ENCODE measurements at regions not wholly inside any gene's neighbourhood (a gene's known extent, or its start where the extent isn't known, plus 50 kb on each side); places are given as distances from the start of the nearest gene placed in this dataset.

DNA sequence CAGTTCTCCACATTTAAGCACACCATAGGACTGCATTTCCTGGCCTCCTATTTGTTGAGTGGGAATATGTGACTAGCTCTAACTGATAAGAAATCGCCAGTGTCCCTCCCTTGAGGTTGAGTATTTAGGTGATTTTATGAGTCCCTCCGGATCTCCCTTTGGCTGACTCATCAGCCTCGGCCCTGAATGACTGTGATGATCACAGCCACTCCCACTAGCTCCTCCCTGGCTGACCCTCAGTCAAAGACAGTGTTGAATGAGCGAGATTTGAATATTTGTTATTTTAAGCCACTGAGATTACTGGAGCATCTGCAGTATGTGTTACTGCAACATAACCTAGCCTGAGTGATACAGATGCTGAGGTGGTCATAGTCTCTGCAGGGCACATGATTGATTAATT, 515.3 kb downstream of the EPHB1 start:
- no peak for DNase-seq

DNA sequence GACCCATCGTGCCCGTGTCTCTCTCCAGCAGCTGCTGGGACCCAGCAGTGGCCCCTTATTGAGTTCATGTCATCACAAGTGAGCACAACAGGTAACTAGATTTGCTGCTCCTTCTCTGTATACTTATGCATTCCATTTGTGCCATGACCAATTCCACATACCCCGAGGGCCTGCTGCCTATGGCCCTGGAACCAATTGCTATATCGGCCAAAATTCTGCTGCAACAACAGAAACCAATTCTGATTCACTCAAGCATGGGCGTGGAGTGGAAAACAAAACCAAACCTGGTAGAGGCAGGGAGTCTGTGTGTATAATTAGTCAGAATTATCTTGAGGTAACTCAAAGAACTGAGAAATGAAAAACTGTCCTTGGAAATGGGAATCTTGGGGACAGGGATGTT, 516.6 kb downstream of the EPHB1 start:
- no peak for DNase-seq

DNA sequence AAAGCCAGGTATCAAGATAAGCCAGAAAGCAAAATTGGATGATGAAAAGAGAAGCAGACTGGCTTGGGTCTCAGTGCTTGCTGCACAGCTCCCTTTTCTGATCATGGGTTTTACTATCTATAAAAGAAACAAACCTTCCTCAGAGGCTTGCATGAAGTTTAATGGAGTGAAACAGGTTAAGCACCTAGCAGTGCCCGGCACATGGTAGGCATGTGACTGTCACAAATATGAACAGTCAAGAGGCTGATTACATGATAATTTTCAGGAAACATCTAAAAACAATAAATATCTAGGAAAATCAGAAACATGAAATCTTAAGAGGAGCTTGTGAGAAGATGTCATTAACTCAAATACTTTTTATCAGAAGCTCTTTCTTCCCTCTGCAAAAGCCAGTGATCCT, 519.2 kb downstream of the EPHB1 start:
- DNase-seq, result no peak

DNA sequence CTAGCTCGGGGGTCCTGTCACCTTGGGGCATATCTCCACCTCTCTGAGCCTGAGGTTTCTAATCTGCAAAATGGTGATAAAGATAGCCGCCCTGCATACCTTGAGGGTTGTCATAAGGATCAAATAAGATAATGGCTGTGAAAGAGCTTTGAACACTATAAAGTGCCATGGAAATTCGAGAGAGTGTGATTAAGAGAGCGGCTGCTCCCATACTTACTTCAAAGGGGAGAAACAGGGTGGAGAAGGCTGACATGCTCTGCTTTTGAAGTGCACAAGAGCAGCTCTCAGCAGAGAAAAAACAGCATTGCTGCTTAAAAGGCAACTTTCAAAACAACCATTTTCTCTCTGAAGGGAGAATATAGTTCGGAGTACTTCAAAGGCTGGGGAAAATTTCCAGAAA, 529.2 kb downstream of the EPHB1 start:
- no peak for DNase-seq

DNA sequence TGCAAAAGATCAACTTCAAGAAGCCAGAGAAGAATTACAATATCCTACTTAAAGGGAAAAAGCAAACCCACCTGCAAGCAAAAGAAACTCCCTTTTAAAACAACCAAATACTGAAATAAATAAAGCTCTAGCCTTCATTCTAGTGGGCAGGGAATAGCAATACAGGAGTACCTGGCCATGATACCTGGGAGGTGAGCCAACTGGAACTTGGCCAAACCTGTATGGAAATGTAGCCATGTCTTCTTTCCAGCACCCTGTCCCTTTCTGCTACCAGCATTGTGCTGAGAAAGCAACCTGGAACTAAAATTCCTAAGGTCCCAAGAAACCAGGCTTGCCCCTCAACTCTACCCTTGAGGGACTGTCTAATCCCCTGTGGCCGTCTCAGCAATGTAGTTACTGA, 530.0 kb downstream of the EPHB1 start:
- DNase-seq, result no peak

DNA sequence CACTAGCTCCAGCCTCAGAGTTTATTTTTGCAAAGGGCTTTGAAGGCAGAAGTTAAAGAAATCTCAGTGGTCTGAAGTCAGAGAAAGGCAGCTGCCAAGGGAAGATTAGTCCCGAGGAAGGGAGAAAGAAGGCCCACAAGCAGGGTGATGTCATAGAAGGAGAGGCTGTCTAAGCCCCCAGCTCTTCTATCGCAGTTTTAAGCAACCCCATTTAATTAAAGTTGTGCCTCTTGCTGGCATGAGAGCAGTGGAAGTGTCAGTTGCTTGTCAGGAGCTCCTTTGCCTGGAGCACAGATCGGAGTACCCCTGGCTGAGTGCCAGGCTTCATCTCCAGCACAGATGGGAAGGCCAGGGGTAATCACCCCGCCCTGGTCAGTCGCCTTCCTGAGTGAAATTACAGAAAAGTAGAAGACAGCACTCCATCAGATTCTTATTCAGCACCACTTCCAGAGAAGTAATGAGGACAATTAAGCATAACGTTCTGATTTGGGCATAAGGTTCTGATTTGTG, 530.7 kb downstream of the EPHB1 start:
- DNase-seq, result no peak

DNA sequence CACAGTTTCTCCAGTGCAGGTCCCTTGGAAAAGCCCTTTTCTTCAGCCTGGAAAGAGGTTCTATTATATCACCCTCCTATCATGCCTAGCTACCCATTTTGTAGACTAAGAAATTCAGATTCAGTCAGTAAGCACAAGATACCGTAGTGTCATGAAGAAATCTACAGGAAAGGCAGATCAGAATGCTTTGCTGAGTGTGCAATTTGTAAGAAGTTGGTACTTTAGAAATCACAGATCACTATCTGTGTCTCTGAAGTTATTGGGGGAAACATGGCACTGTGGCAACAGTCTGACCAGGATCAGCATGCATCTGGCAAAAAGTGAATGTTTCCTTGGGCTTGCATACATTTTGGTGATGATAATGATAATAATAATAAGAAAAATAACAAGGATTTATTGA, 531.8 kb downstream of the EPHB1 start:
- DNase-seq, result no peak

DNA sequence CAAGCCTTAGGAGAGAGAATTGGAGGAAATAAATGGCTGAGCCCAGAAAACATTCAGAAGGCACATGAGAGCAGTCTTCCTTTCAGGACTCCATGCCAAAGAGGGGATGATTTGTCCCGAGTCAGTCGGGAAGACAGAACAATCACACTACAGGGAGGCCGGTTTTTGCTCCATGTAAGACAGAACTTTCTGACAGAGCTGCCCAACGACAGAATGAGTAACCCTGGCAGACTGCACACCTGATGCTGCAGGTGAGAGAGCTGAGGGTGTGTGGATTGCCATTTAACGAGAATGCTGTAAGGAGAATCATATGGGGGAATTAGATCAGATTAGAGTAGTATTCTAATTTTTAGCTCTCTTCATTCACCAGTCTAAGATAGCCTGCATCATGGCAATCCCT, 533.0 kb downstream of the EPHB1 start:
- DNase-seq, result no peak

DNA sequence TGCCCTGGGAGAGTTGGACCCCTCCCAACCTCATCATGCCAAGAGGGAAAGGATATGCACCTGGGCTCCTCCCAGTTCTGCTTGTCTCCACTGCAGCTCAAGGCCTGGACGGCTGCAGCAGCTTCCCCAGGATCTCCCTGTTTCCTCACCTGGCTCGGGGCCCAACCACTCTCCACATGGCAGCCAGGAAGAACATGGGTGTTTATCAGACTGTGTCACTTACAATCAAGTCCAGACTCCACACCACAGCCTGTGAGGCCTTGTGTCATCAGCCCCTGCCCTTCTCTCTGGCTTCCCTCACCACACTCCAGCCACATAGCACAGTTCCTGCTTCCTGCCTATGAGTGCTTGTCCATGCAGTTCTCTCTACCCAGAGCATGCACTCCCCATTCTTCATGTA, 534.4 kb downstream of the EPHB1 start:
- no peak for DNase-seq

DNA sequence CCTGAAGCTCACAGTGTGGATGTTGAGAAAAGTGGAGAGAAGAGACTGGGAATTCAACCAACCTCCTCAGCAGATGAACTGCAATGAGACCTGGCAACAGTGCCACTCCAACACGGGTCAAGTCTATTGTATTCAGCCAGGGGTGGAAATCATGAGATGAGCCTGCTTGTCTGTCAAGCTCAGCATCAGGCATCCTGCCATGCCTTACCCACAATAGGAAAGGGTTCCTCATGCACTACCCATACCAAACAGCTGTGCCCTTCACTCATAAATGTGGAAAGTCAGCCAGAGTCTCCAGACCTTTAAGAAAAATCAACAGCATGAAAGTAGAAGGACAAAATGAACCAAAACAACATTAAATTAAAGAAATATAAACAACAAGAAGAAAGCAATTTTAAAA, 542.1 kb downstream of the EPHB1 start:
- no peak for DNase-seq

DNA sequence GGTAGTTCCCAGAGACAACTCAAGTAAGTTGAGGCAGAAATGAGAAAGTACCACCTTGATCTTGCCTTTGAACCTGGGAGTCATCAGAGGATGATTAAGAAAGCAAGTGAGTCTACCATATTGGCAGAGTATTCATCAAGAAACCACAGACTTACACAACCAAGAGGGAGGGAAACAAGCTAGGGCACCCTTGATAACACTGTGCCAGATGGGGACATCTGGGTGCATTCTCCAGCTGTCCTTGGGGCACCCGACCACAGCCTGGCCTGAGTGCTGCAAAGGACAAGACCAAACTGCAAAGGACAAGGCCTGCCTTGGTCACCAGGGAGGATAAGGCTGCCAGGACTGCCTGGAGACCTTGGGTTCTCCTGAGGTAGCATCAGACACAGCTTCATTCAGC, 553.6 kb downstream of the EPHB1 start:
- DNase-seq, result no peak

DNA sequence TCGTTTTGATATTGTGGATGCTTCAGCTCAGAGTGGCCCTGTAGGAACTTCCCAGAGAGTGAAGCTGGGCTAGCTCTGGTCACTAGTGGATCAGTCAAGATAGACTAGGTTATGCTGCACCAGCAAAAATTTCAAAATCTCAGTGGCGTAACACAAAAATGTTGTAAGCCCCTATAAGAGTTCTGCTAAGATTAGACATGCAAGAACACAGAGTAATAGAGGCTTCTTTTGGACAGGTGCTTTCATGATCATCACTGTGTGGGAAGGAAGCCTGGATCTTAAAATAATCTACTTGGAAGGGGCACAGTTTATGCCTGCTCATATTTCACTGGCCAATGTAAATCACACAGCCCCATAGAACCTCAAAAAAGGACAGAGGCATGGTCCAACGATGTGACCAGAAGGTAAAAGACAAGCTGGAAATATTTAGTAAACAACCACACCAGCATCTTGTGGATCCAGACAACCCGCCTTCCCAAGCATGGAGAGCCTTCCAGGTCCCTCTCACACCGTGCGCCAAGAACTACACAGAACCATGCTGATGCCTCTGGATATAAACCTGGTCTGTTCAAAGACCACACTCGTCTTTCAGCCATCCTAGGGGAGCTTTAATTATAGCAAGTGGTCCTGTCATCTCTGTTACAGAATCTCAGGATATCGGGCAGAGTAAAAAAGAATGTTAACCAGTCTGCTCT, 554.3 kb downstream of the EPHB1 start:
- DNase-seq, result no peak

DNA sequence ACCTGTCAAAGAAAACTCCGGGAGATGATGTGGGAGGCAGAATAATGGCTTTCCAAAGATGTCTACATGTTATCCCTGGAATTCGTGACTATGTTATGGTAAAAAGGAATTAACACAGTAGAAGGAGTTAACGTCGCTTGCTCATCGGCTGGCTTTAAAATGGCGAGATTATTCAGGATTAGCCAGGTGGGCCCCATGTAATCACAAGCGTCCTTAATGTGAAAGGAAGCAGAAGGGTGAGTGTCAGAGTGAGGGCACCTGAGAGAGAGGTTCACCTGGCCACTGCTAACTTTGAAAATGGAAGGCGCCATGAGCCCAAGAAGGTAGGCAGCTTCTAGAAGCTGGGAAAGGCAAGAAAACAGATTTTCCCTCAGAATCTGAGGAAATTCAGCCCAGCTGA, 557.2 kb downstream of the EPHB1 start:
- DNase-seq, result no peak

DNA sequence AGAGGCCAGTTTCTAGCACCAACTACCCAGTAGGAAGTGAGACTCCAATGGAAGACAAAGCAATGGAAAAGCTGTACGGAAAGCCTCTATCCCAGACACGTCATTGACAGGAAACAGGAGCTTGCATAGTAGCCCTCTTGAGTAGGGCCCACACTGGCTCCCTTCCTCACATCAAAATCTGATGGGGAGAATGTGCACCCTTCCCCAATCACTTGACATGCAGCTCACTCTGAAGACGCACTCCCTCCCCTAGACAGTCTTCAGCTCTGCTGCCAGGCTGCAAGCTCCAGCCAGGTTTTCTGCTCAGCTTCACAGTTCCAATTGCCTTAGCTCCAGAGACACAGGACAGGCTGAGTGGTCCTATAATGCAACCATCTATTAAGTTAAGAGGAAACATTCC, 567.8 kb downstream of the EPHB1 start:
- DNase-seq, result no peak

DNA sequence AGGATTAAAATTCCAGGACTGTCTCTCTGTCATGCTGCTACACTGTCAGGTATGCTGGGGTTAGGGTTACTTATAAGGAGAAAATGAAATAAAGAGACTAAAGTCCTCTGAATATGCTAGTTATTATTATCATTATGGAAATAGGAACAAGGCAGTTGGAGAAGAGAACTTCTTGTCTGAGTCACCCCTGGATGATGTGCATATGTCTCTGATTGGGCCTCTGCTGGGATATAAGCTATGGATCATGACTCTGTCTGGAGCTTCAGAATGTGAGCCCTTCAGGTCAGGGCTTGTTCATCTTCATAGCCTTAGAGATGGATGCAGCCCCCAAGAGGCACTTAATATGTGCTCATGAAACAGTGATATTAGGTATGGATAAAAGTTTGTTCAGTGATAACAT, 569.6 kb downstream of the EPHB1 start:
- DNase-seq, result no peak

DNA sequence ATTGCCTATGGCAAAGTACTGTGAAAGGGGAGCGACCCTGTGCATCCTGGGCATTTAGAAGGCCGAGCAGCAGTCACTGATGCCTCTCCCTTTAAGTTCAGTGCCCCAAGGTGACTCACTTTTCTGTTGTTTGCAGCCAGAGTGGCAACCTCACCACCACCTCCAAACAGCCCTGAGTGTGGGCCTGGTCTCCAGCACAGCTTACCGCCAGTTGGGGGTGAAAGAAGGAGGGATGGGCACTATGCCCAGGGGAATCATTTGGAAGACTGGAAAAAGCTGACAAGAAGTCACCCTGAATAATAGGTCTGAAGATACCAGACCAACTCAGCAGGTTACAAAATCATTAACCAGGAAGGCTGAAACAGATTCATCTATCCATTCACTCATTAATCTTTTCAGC, 571.8 kb downstream of the EPHB1 start:
- no peak for DNase-seq

DNA sequence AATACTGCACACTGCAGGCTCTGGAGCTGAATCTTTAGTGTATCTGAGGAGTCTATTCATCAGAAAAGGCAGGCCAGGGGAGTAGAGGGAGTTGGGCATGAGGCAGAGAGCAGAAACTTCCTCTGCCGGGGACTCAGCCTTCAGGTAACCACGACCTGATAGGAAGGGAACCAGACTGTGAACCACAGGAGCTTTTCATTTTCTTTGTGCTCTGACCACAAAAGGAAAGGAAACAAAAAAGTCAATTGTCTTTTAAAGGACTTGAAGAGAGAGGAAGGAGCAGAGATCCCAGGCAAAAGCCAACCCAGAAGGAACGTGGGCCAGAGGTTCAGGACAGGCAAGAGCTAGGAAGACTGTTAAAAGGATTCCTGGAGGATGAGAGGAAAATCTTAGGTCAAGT, 573.3 kb downstream of the EPHB1 start:
- DNase-seq, result no peak

DNA sequence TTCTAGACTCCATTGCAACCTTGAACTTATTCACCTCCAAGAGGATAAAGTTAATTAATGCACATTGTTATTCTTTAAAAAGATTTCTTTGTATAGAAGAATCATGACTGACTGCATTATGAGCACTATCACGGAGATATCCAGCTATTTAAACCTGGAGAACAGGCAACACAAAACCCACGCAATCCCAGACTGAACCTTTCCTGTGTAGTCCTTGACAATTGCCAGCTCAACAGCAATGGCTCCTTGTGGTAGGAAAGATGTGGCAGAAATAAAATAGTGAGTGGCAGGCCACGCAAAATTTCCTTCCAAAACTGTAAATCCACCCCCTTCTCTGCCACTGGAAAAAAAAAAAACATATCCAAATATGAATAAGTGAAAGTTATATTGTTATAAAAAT, 573.7 kb downstream of the EPHB1 start:
- DNase-seq, result no peak

DNA sequence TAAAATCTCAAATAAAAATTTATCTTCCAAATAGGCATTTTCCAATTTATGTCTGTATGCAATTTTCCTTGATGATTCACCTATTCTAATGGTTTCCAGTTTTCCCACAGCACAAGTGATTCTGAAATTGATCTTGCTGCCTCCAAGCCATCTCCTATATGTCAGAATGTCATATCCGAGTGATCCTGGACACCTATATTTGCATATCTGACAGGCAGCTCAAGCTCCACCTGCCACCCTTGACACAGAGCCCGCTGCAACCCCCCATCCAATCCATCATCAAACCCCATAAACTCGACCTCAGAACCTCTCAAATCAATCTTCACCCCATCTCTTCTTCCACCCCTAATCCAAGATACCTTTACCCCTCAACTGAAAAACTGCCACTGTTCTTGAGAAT, 579.5 kb downstream of the EPHB1 start:
- no peak for DNase-seq

DNA sequence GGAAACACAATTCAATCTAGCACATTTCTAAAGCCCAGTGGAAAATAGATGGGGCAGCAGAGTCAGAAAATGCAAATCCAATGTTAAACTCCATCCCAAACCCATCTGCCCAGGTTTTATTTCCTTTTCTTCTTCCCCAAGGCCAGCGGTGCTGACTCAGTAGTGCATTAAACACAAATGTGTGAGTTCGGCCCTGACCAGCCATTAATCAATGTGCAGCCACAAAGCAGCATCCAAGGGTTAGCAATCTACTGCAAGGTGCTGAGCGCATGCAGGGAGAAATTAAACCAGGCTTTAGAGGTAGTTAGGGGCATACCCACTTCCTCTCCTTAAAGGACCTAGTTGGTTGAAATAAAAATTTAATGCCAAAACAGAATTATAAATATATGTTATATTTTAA, 583.3 kb upstream of the PPP2R3A start:
- DNase-seq, result no peak

DNA sequence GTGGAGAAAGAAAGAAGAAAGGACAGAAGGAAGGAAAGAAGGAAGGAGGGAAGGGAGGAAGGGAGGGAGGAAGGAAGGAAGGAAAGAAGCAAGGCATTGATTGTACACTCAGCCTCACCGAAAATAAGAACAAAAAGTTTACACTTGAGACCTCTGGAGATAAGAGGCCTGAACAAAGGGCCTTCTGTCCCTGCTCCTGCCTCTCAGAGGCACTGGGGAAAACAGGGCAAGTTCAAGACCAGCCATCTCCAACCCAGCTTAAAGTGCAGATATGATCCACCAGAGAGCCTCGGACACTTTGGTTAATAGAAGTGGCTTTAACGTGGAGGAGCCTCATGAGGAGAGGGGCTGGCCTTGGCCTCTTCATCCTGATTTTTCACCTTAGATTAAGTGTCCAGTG, 582.9 kb upstream of the PPP2R3A start:
- no peak for DNase-seq

DNA sequence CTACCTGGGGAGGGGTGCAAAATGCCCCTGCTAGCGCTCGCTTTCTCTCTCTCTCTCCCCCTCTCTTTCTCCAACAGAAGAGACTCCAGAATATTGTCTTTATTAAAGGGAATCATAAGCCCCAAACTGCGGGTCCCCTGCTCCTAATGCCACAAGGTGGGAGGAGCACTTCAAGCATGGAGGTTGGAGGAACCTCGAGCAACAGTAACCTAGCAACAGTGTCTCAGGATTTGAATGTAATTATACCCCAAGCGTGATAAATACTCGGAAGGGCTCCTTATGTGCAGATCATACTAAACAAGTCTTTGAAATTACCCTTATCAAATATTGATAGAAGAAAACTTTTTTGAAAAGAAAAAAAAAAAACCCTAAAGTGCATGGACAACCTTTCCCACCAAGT, 582.2 kb upstream of the PPP2R3A start:
- no peak for DNase-seq

DNA sequence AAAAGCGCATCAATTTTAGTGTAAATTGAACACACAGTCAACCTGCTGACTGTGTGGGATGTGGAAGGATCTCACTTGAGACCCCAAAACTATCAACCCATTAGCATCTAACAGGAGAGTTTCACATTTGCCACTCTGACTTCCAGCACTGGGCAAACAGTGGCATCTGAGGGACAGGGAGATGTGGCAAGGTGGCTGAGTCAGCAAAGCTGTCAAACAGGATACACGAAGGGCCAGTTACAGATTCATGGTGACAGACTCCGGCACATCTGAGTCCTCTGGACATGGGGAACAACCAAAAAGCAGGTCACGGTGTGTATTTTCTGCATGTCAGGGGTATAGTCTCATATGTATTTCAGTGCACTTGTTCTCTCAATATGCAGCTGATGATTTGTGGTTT, 573.4 kb upstream of the PPP2R3A start:
- DNase-seq, result no peak

DNA sequence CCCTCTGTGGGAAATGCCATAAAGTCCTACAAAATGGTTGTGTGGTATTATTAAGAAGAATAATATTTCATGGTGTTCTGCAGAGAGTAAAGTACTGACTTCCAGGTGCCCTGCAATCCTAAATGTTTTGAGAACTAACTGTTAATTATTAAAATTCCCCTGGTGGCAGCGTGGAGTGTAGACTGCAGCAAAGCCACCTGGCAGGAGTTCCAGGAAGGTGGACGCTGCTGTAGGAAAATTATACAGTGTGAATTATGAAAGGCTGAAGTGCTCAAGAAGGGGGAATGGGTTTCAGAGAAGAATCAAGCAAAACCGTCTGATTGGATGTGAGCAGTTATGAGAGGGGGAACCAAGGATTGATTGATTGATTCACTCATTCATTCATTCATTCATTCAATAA, 572.4 kb upstream of the PPP2R3A start:
- no peak for DNase-seq

DNA sequence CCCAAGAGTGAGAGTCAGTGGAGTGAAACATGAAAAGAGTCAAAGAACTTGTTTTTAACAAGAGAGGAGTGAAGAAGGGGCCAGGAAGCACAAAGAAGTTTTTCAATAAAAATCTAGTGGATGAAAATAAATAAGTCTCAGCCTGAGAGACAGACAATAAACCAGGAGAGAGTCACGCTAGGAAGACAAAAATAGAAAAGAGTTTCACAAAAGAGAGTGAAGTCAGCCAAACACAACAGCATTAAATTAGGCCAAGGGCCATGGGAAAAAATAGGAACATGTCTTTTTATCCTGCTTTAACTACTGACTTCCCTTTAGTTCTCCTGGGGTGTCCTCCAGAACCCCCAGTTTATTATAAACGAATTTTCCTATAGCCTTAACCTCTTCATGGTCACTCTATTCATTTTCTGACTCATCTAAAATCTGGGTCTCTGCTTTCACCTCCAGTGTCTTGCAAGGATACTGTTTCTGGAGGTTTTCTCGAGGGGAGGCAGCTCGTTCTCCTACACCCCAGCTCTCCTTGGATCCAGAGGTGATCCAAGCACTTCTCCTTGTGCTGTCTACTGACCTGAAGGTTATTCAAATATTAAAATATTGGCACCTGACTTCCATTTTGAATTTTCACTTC, 571.5 kb upstream of the PPP2R3A start:
- DNase-seq, result no peak

Data from stimulated activated CD4-positive, alpha-beta T cell treated with anti-CD3 and anti-CD28 coated beads, Interleukin-15, amount 100 ng/mL, for 24 hours (primary cell).